Umbilical cord (tissue), 1 donor: ENCODE measurements at regions not wholly inside any gene's neighbourhood (a gene's known extent, or its start where the extent isn't known, plus 50 kb on each side); places are given as distances from the start of the nearest gene placed in this dataset.

Experiments used
- DNase-seq: peaks from one replicate; pipeline ENCODE4 v3.0.0-alpha.2; 2015; ENCODE audit warnings: low spot score

GRCh38 chr3:80492162-80492561 is 724.4 kb upstream of the ROBO1 start:
- no peak for DNase-seq

GRCh38 chr3:80472961-80473360 is 705.2 kb upstream of the ROBO1 start:
- DNase-seq: no peak

GRCh38 chr3:80472459-80472858 is 704.7 kb upstream of the ROBO1 start:
- no peak for DNase-seq

GRCh38 chr3:80470433-80470832 is 702.6 kb upstream of the ROBO1 start:
- DNase-seq: no peak

- DNase-seq: no peak
Measured at GRCh38 chr3:80465746-80466145, 697.9 kb upstream of the ROBO1 start.

GRCh38 chr3:80451393-80451792 is 683.6 kb upstream of the ROBO1 start:
- DNase-seq: no peak

- DNase-seq: no peak
Measured at GRCh38 chr3:80445641-80446040, 677.8 kb upstream of the ROBO1 start.

- DNase-seq: no peak
Measured at GRCh38 chr3:80445053-80445452, 677.3 kb upstream of the ROBO1 start.

- DNase-seq: no peak
Measured at GRCh38 chr3:80439490-80439889, 671.7 kb upstream of the ROBO1 start.

- DNase-seq: no peak
Measured at GRCh38 chr3:80434366-80434765, 666.6 kb upstream of the ROBO1 start.

GRCh38 chr3:80424951-80425350 is 657.2 kb upstream of the ROBO1 start:
- DNase-seq: no peak

- no peak for DNase-seq
Measured at GRCh38 chr3:80408030-80408721, 640.4 kb upstream of the ROBO1 start.

- DNase-seq: no peak
Measured at GRCh38 chr3:80405618-80406017, 637.8 kb upstream of the ROBO1 start.

GRCh38 chr3:80395023-80395422 is 627.2 kb upstream of the ROBO1 start:
- no peak for DNase-seq

- no peak for DNase-seq
Measured at GRCh38 chr3:80391573-80391972, 623.8 kb upstream of the ROBO1 start.

- no peak for DNase-seq
Measured at GRCh38 chr3:80384811-80385210, 617.0 kb upstream of the ROBO1 start.

- no peak for DNase-seq
Measured at GRCh38 chr3:80374423-80374822, 606.6 kb upstream of the ROBO1 start.

GRCh38 chr3:80368616-80369015 is 600.8 kb upstream of the ROBO1 start:
- no peak for DNase-seq

GRCh38 chr3:80366808-80367548 is 599.2 kb upstream of the ROBO1 start:
- DNase-seq: no peak

GRCh38 chr3:80357761-80358160 is 590.0 kb upstream of the ROBO1 start:
- no peak for DNase-seq

GRCh38 chr3:80355144-80355543 is 587.3 kb upstream of the ROBO1 start:
- no peak for DNase-seq

GRCh38 chr3:80351201-80351600 is 583.4 kb upstream of the ROBO1 start:
- no peak for DNase-seq

- DNase-seq: no peak
Measured at GRCh38 chr3:80350771-80351170, 583.0 kb upstream of the ROBO1 start.
